ELF-1 (cell line): ENCODE measurements at regions not wholly inside any gene's neighbourhood (a gene's known extent, or its start where the extent isn't known, plus 50 kb on each side); places are given as distances from the start of the nearest gene placed in this dataset.
"Not testable (repeated sequence)": the region's sequence is repeated elsewhere in the genome, so short reads cannot be mapped to it uniquely, and the experiment has no call there.

Experiments used
- DNase-seq: peaks from one replicate; pipeline ENCODE4 v3.0.0-alpha.2; 2016; ENCODE audit warnings: low read depth, low spot score

GRCh38 chr3:177385186-177385585, 187.9 kb upstream of the TBL1XR1 start:
- DNase-seq, result no peak

- DNase-seq, result no peak
Measured at GRCh38 chr3:177385831-177386301, 188.6 kb upstream of the TBL1XR1 start.

DNA sequence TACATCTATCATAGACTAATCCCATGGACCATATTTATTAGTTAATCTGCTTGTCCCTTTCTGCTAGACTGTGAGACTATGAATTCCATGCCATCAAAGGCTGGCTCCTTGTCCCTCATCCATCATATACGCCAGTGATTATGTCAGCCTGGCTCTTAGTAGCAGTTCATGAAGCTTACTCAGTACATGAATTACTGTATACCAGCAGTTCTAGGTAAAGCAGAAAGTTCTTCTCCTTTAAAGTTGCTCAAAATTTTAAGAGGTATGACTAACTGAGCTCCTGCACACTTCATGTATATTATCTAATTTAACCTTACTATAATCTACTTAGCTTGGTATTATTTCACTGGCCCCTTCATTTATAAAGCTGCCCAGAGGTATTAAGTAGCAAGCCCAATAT, 190.9 kb upstream of the TBL1XR1 start:
- DNase-seq, result no peak

GRCh38 chr3:177394231-177395024, 197.1 kb upstream of the TBL1XR1 start:
- DNase-seq, result not testable (repeated sequence)

- DNase-seq, result no peak
Measured at GRCh38 chr3:177396733-177397132, 199.5 kb upstream of the TBL1XR1 start.

- no peak for DNase-seq
Measured at GRCh38 chr3:177401375-177401774, 204.1 kb upstream of the TBL1XR1 start.

DNA sequence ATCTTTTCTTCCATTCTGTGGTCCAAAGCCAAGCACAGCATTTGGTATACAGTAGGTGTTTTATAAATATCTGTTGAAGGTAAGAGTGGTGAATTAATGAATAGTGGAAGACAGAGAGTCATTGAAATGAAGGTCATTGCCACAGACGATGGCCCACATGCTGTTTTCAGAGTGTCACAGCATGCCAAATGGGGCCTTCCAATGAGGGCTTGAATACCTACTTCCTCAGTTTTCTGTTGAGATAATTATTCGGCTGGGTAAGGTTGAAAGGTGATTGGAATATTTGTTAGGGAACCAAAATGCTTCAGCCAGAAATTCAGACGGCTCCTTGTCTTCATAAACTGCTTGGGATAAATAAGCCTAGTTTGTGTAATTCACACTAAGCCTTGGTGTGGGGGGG, 205.3 kb upstream of the TBL1XR1 start:
- DNase-seq, result no peak

GRCh38 chr3:177405191-177405672, 207.9 kb upstream of the TBL1XR1 start:
- DNase-seq, result no peak

GRCh38 chr3:177410730-177411129, 213.4 kb upstream of the TBL1XR1 start:
- no peak for DNase-seq

DNA sequence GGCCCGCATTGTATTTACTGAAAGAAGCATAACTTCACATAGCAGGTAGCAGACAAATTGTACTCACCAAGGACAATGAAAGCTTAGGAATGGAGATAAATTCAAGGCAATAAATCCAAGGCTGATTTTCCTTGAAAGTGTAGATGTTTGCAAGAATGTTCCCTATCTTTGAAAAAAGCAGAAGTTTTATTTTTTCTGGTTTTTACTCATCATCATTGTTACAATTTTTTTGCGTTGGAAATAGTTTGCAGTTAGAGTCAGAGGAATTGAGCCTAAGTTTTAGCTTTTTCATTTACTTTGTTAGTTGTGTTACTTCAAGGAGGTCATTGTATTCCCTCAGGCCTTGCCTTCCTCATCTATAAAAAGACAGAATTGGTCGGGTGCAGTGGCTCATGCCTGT, 213.9 kb upstream of the TBL1XR1 start:
- no peak for DNase-seq

GRCh38 chr3:177412677-177413170, 215.4 kb upstream of the TBL1XR1 start:
- not testable (repeated sequence) for DNase-seq

GRCh38 chr3:177414093-177414492, 216.8 kb upstream of the TBL1XR1 start:
- no peak for DNase-seq

DNA sequence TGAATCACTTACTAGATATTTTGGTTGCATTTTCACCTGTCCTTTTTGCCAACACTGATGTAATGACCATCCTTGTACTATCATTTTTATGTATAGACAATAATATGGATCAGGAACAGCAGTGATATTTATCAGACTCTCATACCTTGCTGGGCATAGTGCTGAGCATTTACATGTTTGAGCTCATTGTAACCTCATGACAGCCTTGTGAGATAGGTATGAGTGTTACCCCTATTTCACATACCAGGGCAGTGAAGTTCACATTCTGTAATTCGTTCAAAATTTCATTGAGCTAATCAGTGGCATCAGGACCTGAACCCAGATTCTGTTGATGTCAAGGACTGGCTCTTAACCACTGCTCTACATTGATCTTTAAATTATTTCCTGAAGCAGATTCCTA, 221.5 kb upstream of the TBL1XR1 start:
- DNase-seq, result no peak

- no peak for DNase-seq
Measured at GRCh38 chr3:177419904-177420601, 222.8 kb upstream of the TBL1XR1 start.

GRCh38 chr3:177420651-177421480, 223.6 kb upstream of the TBL1XR1 start:
- no peak for DNase-seq

DNA sequence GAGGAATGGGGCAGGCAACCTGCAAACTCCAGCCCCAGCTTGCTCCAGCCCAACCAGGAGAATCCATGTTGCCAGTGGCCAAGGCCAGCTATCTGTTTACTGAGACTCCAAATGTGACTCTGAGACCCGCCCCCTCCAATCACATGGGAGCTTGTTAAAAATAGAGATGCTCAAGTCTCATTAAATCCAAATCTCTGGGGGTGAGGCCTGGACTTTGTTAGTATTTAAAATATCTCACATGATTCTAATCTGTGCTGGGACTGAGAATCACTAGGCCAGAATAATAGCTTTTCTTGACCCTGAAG, 224.2 kb upstream of the TBL1XR1 start:
- DNase-seq, result peak; percentile 34

DNA sequence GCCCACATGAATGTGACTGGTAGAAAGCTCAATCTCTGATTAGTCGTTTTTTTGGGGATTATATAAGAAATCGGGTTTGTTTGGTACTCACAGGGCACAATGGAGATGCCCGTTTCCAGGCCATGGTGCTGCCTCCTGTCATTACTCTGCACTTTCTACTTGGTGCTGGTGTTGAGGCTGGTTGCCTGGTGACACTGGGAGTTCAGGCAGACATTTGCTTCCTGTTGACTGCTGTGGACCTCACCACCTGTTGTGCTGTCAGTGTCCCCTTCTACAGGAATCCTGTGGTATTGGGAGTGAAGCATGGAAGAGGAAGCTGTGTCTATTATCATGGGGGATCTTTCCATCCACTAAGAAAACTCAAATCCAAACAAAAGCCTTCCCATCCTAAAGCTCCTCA, 227.2 kb upstream of the TBL1XR1 start:
- DNase-seq, result no peak

DNA sequence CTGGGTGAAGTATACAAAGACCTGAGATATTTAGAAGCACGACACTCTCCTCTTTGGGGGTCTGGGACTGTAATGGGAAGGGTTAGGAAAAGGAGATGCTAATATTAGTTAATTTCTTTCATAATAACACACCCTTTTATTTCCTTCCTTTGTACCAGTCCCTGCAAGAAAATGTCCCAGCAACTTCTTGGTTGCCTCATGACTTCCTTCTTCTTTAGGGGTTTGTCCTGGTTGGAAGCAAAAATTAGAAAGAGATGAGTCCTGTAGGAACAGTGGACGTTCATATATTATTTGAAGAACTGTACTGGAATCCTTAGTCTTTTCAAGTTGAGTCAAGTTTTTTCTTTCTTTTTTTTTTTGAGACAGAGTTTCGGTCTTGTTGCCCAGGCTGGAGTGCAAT, 227.8 kb upstream of the TBL1XR1 start:
- no peak for DNase-seq

- DNase-seq, result no peak
Measured at GRCh38 chr3:177426106-177426877, 229.0 kb upstream of the TBL1XR1 start.

GRCh38 chr3:177426878-177427495, 229.7 kb upstream of the TBL1XR1 start:
- no peak for DNase-seq

DNA sequence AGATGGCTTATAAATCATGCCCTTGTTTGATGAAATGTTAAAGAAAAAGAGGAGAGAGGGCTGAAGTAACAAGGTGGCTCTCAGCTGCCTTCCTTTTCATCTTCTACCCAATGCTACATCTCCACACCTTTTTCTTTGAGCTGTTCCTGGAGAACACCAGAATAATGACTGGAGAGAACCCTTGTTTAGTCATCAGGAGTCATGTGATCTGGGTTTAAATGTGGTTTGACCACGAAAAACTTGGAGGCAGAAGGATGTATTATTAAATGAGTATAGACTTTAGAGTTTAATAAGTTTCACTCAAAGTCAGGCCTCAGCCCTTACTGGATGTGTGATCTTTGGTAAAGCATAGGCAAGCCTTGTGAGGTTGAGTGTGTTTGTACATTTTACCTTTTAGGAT, 230.3 kb upstream of the TBL1XR1 start:
- DNase-seq, result no peak
